ENCODE measurements at regions not wholly inside any gene's neighbourhood (a gene's known extent, or its start where the extent isn't known, plus 50 kb on each side); places are given as distances from the start of the nearest gene placed in this dataset.

DNA sequence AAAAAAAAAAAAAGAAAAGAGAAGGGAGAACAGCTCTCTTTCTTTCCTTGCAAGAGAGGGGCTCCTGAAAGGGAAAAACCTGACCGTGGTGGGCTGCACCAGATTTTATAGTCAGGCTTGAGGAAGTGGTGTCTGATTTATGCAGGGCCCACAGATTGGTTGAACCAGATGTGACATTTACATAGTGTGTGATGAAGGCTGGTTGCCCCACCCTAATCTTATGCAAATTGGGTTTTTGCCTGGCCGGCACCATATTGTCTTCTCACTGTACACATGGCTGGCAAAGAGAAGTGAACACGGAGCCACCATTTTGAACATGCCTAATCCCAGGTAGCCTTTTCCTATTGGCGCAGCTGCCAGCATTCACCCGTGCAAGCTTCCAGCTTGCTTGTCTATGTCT lies 154.4 kb downstream of the OXSM start:
- Histone ChIP-seq H4K91ac (replicated peaks; ENCODE audit: insufficient read length, low read length) (no peak overlapping the region), H4K5ac (ENCODE audit: insufficient read length, low read depth, low read length) (no peak overlapping the region), H2AFZ (ENCODE audit: low read length) (no peak overlapping the region), H3K27ac (ENCODE audit: low read depth, low read length) (no peak overlapping the region), H3K14ac (ENCODE audit: insufficient read length) (no peak overlapping the region), H4K20me1 (replicated peaks in 1 of 2; ENCODE audit: control insufficient read depth in 1 of 2, insufficient read depth in 2 of 2, low read length in 2 of 2) (no peaks in the 10 kb centered on the region), H3K23ac (ENCODE audit: insufficient read length) (no peak overlapping the region), H3K79me2 (ENCODE audit: control insufficient read depth in 1 of 2, insufficient read depth in 2 of 2, low read length in 2 of 2) (no peaks in the 10 kb centered on the region), H3K27me3 (replicated peaks in 1 of 4; ENCODE audit: control insufficient read depth in 3 of 4, extremely low read depth in 1 of 4, insufficient read depth in 3 of 4, low read length in 3 of 4) (no peaks in the 10 kb centered on the region), H3K56ac (replicated peaks; ENCODE audit: insufficient read length, low read depth, low read length) (no peak overlapping the region), H3K9ac (replicated peaks in 1 of 4; ENCODE audit: extremely low read depth in 1 of 4, low read depth in 3 of 4, low read length in 3 of 4) (no peak overlapping the region), H3K4ac (replicated peaks; ENCODE audit: insufficient read length, low read depth, low read length) (no peak overlapping the region), H3K36me3 (ENCODE audit: control insufficient read depth in 2 of 4, insufficient read depth in 4 of 4, low read length in 3 of 4) (no peaks in the 10 kb centered on the region), H2BK15ac (ENCODE audit: low read length) (no peak overlapping the region), H2BK20ac (ENCODE audit: low read length) (no peak overlapping the region), H3K79me1 (ENCODE audit: low read depth, low read length) (no peaks in the 10 kb centered on the region), H3K9me3 (ENCODE audit: insufficient read depth in 2 of 2, low read depth in 1 of 2, low read length in 1 of 2) (no peaks in the 10 kb centered on the region), H2BK5ac (ENCODE audit: low read depth, low read length) (no peak overlapping the region), H2AK5ac (ENCODE audit: low read depth, low read length) (no peak overlapping the region), H3K4me2 (ENCODE audit: insufficient read depth in 1 of 2, low read depth in 2 of 2, low read length in 2 of 2) (no peak overlapping the region), H2BK120ac (replicated peaks; ENCODE audit: low read depth, low read length) (no peak overlapping the region), H3K23me2 (ENCODE audit: low read depth, low read length) (no peaks in the 10 kb centered on the region), H4K8ac (ENCODE audit: extremely low read depth, insufficient read depth, low read length) (no peak overlapping the region), H2BK12ac (ENCODE audit: low read depth, low read length) (no peak overlapping the region), H3K18ac (ENCODE audit: extremely low read depth, low read length) (no peak overlapping the region), H3K4me3 (ENCODE audit: extremely low read depth in 1 of 4, insufficient read depth in 2 of 4, low read depth in 3 of 4, low read length in 4 of 4) (no peak overlapping the region), H3K4me1 (replicated peaks in 1 of 4; ENCODE audit: control insufficient read depth in 3 of 4, insufficient read depth in 4 of 4, low read length in 3 of 4) (no peaks in the 10 kb centered on the region)
- DNase-seq (ENCODE audit: low read depth in 1 of 2, low spot score in 2 of 2) = no peak
- ChIA-PET POLR2A (ENCODE audit: partially characterized antibody) (no interaction called here), CTCF (ENCODE audit: partially characterized antibody) (interaction anchor here (1.6 kb wide), 1 partner anchor 18 kb away, joined by 4 read pairs; no protein-coding TSS in a partner anchor)
- FAIRE-seq = no peak
- WGBS, 2 experiments (ENCODE audit: extremely low coverage in 1 of 2, insufficient coverage in 1 of 2, insufficient read length in 1 of 2, insufficient replicate concordance in 2 of 2, low coverage in 1 of 2, low lambda C conversion rate in 2 of 2, missing lambda C conversion rate in 1 of 2) = 96% methylated on average over 5 of the region's 5 CpGs; no CpG with 5 or more reads in 1 of the 2 experiments
- TF ChIP-seq RNF2 (IDR thresholded peaks at IDR 0.05; ENCODE audit: borderline replicate concordance, low read depth, low read length, missing control alignments, poor library complexity, severe bottlenecking) = no peak
- TF ChIP-seq SP4 (IDR thresholded peaks at IDR 0.05; ENCODE audit: low read length) = no peak
- no peak for TF ChIP-seq BACH1 (IDR thresholded peaks at IDR 0.05; ENCODE audit: low read length)
